Stimulated activated CD4-positive, alpha-beta T cell treated with anti-CD3 and anti-CD28 coated beads, TNF-alpha, amount 100 ng/mL, for 48 hours (primary cell): ENCODE measurements at regions not wholly inside any gene's neighbourhood (a gene's known extent, or its start where the extent isn't known, plus 50 kb on each side); places are given as distances from the start of the nearest gene placed in this dataset.
"Not testable (repeated sequence)": the region's sequence is repeated elsewhere in the genome, so short reads cannot be mapped to it uniquely, and the experiment has no call there.

Experiments used
- DNase-seq, 3 donors: peaks; one replicate each; pipeline ENCODE4 v3.0.0-alpha.2; 2020; ENCODE audit warnings: low read depth in 3 of 3

DNA sequence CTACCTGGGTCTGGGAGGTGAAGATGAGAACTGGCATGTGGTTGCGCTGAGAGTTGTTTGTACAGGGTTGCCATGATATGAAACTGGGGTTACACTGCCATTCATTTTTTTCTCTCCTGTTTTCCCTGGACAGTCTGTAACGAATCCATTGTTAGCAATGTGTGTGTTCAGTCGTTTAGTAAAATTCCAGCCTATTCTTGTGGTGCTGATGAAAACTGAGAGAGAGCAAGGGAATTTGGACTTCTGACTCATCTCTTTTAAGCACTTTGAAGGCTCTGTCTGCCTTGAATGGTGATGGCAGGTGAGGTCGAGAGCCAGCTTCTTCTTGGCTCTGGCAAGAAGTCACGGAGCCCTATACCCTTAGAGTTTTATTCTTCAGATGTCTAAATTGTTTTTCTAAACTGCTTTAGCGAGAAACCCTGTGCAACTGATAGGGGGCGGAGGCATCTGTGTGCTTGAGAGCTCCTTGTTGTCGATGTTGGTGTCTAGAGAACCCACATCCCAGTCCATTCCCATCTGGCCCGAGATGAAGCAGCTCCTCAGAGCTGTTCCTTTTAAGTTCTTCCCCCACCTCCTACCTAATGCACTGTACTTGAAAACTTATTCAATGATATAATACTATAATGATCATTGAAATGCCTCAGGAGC is 204.4 kb downstream of the TMX1 start:
- no peak for DNase-seq

DNA sequence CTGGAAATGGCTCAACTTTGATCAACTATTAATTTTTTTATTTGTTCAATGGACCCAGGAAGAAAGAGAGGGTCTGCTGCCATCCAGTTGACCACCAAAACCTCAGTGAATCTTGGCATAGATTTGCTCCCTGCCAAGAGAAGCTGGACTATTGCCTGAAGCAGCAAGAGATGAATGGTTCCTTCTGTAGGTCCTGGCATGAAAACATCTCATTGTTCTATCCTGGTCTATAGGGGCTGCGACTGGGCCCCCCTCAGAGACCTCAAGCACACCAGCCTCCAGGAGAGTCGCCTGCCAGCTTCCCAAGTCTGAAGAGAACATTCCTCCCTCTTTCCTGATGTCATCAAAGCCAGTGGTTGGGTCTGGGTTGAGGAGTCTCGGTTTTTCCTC is 204.9 kb downstream of the TMX1 start:
- no peak for DNase-seq

DNA sequence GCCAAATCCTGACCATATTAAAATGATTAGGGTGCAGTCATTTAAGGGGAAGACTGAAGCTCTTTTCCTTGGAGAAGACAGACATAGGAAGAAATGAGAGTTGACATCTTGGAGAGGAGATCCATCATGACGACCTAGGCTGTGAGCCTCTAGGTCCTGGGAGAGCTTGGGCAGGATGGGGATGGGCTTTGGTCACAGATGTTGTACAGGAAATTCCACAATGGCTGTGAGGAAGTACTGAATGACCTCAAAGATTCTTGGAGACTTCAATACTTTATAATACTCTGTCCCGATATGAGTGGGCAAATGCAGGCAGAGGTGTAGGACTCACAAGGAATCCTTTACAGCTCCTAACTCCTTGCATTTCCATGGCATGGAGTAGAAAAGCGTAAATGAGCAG is 204.9 kb upstream of the FRMD6 start:
- DNase-seq: no peak

DNA sequence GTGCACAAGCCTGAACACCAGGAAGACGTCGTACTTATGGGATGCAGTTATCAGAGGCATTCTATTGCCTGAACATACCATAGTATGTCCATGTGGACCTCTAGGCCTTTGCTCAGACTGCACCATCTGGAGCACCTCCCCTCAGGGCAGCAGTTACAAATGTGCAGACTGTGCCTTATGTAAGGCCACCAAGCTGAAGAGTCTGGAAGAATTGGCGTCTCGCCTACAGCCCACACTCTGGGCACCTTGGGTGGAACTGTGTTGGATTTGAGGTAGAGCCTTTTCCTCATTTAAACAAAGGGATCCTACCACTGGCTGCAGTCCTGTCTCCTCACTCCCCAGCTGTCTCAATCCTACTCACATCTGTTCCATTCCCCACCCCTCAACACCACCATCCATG is 204.3 kb upstream of the FRMD6 start:
- DNase-seq: no peak

DNA sequence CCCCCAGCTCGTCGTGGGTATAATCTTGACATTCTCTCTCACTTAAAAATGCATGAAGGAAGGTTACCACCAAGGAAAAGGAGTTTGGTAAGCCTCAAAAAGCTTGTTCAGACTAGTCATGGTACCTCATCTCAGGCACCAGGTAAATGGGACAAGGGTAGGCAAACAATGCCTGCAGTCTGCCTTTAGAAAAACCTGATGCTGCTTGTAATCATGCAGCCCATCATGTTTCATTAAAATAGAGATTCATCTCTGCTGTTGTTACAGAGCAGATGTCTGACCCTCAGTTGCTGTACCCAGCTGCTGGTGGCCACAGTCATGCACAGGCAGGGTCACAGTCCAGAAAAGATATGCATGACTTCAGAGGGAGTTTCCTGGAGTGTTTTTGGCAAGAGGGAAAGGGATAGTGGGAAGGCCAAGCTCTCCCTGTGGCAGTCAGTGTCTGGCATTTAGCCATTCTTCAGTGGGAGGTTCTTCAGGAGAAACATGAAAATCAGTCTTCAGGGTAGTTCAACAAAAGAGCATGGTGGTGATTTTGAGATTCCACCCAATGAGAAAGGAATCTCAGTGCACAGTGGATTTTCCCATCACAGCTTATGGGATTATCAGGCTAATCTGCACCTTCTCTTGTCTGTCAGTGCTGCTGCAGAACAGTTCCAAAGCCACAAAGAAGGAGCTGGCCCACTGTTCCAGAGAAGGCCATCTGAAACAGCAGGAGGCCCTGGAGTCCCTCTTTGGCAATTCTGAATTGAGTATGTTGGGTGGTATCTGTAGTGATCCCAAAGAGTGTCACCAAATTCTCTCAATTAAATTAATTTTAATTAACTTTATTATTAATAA is 202.7 kb upstream of the FRMD6 start:
- no peak for DNase-seq

DNA sequence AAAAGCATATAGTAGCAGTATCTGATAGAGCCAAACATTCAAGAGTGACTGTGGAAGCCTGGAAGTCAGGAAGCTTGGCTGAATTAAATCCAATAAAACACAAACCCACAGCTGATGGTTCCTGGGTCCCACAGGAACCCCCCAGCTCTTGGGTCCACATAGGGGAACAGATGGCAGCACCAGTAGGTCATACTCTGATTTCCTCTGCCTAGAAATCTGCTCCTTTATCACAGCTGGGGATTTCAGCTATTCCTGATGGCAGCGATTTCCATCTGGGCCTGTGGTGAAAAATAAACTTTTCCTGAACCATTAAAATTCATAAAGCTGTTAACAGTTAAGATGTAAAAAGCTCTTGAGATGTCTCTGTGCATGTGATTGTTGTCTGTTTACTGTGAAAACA is 202.0 kb upstream of the FRMD6 start:
- DNase-seq: no peak

DNA sequence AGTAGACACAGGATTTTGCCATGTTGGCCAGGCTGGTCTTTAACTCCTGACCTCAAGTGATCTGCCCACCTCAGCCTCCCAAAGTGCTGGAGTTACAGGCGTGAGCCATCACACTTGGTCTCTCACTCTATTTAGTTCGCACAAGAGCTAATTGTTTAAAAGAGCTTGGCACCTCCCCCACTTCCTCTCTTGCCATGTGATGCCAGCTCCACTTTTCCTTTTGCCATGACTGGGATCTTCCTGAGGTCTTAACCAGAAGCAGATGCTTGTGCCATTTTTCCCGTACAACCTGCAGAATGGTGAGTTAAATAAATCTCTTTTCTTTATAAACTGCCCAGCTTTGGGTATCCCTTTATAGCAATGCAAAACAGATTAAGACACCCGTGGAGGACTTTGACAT is 200.1 kb upstream of the FRMD6 start:
- DNase-seq: no peak

DNA sequence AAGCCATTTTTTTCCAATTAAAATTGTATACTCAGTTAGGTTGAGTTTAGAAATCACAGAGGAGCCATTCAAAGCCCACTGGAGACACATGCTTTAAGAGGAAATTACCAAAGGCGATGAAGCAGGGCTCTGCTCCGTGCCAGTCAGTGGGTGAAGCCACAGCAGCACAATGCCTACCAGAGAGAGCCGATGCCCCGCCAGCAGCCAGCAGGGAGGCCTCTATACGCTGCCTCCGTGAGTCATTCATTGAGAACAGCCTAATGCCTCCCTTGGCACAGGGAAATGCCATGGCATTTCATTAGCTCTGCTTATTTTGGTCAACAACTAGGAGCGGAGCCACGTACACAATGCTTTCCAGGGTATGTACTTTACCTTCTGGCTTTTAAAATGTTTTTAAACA is 197.8 kb upstream of the FRMD6 start:
- no peak for DNase-seq

DNA sequence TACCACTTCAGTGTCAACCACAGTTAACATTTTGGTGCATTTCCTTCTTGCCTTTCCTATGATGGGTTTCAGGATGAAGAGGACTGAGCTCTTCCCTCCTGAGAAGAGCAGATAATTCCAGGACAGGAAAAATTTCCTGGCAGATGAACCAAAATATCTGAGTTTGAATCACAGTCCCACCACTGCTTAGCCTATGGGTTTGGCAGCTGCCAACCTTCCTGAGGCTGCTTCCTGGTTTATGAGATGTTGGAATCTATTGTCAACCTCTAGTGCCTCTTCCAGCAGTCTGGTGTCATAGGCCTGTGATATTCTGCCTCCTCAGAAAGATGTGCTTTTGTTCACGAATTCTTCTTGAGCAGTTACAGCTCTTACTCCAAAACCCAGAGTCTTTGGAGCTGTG is 197.4 kb upstream of the FRMD6 start:
- no peak for DNase-seq

DNA sequence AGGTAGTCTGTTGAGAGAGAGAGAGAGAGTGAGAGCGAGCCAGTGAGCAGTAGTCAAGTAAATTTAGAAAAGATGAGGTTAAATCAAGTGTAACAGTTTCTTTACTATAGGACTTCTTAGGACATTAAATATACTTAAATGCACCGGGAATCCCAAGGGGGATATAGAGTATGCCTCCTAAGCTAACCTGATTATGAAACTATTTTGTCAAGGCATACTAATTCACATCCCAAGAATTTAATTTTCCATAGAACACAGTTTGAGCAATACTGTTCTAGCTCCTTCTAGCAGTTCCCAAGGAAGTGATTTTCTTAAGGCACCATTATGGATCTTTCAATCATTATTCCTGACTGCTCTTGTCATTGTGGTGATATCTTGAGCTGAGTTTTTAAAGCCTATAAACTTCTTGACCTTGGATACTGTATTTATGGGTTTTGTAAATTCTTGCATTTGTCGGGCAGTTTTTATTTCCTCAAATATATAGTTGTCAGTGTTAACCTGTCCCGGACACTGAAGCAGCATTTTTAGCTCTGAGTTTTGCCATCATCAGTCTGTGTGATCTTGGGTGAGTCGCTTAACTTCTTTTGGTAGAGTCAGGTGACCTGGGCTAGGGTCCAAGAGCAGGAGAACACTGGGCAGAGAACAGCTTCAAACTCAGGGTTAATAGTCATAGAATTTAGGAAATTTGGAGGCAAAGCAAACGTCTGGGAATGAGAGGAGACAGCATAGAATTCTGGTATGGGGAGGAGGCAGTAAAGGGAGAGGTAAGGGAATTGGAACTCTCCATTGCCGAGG is 196.5 kb upstream of the FRMD6 start:
- no peak for DNase-seq

DNA sequence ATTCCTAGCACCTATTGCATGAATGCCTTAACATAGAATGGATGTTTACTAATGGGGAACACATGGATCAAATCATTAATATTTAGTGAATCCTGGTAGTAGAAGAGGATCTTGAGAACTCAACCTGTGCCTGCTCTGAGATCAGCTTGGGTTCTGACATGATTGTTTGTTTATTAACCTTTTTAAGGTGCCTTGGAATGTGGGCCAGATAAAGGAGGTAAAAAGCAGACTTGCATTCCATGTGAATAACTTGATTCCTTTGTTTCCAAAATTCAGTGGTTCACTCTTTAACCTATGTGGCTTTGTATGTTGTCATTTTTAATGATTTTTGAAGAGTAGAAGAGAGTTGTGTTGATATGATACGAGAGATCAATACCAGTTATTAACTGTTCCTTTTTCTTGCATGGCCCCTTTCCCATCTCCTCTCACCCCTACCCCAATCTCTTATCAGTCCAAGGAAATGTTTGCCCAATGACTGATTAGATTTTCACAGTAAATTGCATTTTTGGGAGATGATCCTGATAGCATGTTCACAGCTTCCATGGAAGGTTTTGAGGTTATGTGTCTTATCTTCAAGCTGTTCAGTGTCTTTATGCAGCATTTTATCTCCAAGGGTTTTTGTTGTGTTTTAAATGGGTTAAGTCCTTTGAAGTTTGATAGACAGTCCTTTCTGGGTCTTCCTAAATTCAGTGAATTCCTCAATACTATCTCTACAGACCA is 193.7 kb upstream of the FRMD6 start:
- DNase-seq: no peak

DNA sequence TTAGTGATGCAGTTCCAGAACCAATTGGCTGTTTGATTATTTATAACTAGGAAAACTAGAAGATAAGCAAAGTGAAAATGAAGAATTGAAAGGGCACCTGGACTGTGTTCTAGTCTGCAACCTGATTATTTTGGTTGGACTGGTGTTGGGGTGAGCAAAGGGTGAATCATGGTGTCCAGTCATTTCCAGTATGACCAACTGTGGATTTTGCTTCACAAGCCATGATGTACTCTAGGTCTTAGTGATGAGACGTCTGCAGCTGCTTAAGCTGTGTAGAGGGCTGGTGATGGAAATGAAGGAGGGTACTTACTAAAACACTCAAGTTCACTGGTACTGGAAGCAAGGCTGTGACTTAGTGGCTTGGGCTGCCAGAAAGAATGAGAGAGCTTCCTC is 193.2 kb upstream of the FRMD6 start:
- no peak for DNase-seq

DNA sequence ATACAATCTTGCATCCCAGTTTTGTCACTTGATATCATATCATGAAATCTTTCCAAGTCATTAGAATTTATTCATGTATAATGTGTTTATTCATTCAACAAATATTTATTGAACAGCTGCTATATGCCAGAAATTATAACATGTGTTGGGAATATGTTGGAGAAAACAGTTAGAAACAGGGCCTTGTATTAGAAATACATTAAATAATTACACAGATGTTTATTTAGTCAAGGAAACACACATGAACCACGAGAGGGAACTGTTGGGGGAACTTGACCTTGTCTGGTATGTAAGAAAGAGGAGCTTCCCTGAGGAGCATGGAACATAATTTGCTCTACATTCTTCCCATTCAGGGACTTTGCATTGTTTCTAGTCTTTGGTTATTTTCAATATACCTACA is 191.7 kb upstream of the FRMD6 start:
- DNase-seq: no peak

DNA sequence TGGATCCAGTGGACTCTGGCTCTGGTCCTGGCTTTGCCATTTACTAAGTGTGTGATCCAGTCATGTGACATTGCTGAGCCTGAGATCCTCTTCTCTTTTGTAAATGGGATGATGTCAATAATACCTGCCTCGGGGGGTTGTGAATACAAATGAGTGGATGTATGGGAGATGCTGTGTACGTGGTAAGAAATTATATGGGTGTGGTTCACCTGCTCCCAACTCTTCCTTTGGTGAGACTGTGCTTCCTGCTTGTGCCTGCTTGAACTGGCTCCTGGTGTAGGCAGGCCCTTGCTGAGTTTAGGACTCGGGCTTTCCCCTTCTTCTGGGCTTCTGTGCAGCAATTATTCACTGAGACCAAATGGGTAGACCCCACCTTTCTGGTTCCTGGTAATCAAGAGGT is 189.5 kb upstream of the FRMD6 start:
- DNase-seq: no peak

DNA sequence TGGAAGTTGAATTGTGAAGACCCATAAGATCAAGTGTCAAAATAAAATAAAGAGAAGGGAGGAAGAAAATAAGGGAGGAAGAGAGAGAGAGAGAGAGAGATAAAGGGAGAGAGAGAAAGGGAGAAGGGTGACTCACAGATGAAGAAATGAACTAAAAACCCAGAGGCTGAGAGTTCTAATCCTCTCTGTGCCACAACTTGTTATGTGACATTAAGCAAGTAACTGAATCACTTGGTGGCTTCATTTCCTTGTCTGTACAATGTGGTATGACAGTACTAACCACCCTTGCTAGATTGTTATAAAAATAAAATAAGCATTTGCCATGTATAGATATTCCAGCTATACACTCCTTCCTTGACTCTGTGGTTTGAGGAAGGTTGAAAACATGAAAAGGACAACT is 189.0 kb upstream of the FRMD6 start:
- DNase-seq: no peak

DNA sequence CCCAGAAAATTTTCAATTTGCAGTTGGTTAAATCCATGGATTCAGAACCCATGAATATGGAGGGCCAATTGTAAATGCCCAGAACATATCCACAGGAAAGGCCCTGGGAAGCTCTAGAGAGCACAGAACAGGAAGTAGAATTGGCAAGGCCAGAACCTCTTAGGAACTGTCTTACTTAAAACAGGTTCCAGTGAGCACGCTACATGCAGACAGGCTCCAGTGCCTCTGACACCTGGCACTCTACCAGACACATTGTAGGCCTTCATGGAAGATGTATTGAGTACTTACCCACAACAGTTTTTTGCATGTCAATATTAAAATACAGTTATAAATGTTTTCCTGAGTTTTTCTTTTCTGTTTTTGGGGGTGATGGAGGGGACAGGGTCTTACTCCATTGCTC is 188.2 kb upstream of the FRMD6 start:
- DNase-seq: no peak

DNA sequence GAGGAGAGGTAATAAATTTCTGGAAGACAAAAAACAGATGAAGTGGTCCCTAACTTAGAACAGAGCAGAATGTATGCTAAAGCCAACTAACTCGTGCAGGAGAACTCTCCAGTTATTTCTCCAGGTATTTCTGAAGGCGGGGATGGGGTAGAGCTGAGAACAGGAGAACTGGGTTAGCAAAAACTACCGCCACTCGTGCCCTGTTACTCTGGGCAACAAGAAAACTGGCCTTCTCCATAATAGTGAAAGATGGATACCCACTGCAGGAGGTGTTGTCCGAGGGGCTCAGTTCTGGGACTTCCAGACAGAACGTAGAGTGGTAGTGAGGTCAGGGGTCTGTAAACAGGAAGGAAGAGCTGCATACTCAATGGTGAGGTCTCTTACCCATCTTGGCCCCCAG is 187.3 kb upstream of the FRMD6 start:
- no peak for DNase-seq

DNA sequence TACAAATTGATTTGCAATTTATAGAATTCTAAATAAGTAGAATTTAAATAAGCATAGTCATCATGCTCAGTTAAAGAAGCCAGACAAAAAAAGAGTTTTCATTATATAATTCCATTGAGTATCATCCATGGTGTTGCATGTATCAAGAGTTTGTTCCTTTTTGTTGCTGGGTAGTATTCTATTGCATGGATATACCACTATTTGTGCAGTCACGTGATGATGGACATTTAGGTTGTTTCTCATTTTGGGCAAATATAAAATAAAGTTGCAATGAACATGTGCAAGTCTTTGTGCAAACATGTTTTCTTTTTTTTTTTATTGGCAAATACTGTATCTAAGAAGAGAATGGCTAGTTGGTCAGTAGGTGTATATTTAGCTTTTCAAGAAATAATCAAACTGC is 186.2 kb upstream of the FRMD6 start:
- DNase-seq: no peak

DNA sequence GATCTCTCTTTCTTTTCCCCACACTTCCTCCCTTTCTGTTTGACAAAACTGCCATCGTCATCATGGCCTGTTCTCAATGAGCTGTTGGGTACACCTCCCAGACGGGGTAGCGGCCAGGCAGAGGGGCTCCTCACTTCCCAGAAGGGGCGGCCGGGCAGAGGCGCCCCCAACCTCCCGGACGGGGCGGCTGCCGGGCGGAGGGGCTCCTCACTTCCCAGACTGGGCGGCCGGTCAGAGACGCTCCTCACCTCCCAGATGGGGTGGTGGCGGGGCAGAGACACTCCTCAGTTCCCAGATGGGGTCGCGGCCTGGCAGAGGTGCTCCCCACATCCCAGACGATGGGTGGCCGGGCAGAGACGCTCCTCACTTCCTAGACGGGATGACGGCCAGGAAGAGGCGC is 184.3 kb upstream of the FRMD6 start:
- DNase-seq: not testable (repeated sequence)

DNA sequence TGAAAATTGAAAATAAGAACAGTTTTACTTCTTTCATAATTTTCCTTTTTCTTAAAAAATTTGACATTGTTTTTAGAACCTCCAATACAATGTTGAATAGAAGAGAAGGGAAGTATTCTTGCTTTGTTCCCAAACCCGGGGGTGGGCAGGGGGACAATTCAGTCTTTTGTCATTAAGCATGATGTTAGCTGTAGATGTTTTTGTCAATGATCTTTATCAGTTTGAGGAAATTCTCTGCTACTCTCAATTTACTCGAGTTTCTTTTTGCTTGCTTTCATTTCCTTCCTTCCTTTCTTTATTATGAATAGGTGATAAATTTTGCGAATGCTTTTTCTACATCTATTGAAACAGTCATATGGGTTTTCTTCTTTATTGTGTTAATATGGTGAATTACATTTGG is 183.2 kb upstream of the FRMD6 start:
- DNase-seq: no peak

DNA sequence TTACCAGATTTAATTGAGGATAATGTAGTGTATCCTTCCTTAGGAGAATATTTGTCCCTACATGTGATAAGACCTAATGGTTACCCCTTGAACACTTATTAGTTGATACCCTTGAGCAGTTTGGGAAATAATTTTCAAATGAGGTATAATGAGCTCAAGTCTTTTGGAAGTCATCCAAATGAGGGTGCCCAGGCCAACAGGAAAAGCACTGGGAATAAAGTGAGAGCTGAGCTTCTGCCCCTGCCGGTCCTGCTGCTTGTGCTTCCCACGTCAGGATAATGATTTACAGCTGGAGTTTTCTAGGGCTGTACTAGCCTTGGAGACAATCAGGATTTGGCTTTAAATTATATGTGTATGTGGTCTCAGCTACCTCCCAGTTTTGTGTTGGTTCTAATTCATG is 178.8 kb upstream of the FRMD6 start:
- no peak for DNase-seq

DNA sequence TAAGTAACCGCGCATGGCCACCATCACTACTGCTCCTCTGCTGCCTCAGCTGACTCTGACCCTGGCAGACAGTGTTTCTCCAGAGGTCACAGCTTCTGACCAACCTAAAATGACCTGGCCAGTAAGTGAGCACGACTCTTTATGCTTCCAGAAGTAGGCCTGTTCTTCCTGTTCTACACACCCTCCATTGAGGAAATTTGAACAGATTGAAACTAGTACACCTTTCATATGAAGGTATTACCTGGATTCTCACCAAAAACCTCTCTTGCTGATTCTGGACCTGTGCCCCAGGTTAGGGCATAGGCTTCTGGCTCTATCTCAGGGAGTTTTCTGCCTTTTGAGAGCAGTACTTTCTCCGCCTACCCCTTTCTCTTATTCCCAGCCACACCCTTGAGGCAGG is 178.4 kb upstream of the FRMD6 start:
- no peak for DNase-seq
